Lung (tissue), 11 donors: ENCODE measurements at regions not wholly inside any gene's neighbourhood (a gene's known extent, or its start where the extent isn't known, plus 50 kb on each side); places are given as distances from the start of the nearest gene placed in this dataset.

Source experiments
- ATAC-seq: fragments of 200-7000 bp; cut with Tn5 transposase; one replicate; pipeline ENCODE4 v1.9.1; 2020; ENCODE audit warnings: moderate number of reproducible peaks; ENCODE audit not compliant: insufficient read depth, low FRiP score
- DNase-seq, 3 donors: peaks; one replicate each; pipeline ENCODE4 v3.0.0-alpha.2; 2013 to 2017
- H3K27ac ChIP-seq, 2 donors: one replicate each; pipeline ENCODE4 v1.5.1; 2013; ENCODE audit warnings: mild to moderate bottlenecking in 2 of 2, moderate library complexity in 2 of 2, control low read depth in 1 of 2, inconsistent platforms in 1 of 2, low read depth in 1 of 2, low read length in 1 of 2
- H3K27me3 ChIP-seq, 3 donors: one replicate each; pipeline ENCODE4 v1.5.1; 2013; ENCODE audit warnings: low read length in 2 of 3; ENCODE audit not compliant: control insufficient read depth in 3 of 3, insufficient read depth in 3 of 3
- H3K36me3 ChIP-seq, 4 donors: one replicate each; pipeline ENCODE4 v1.5.1; 2013; ENCODE audit warnings: low read length in 4 of 4, mild to moderate bottlenecking in 1 of 4, moderate library complexity in 1 of 4; ENCODE audit not compliant: control insufficient read depth in 4 of 4, insufficient read depth in 4 of 4
- H3K4me1 ChIP-seq, 5 donors: one replicate each; pipeline ENCODE4 v1.5.1; 2013; ENCODE audit warnings: low read length in 5 of 5, mild to moderate bottlenecking in 2 of 5, moderate library complexity in 1 of 5; ENCODE audit not compliant: control insufficient read depth in 5 of 5, insufficient read depth in 5 of 5
- H3K4me3 ChIP-seq: one replicate; pipeline ENCODE4 v1.5.1; 2013; ENCODE audit warnings: mild to moderate bottlenecking, control low read depth, moderate library complexity
- H3K9ac ChIP-seq, 2 donors: one replicate each; pipeline ENCODE4 v1.5.1; 2013; ENCODE audit warnings: low read length in 2 of 2, control low read depth in 1 of 2; ENCODE audit not compliant: insufficient read depth in 1 of 2
- H3K9me3 ChIP-seq, 4 donors: one replicate each; pipeline ENCODE4 v1.5.1; 2013; ENCODE audit warnings: low read length in 3 of 4, mild to moderate bottlenecking in 1 of 4, moderate library complexity in 1 of 4; ENCODE audit not compliant: control insufficient read depth in 4 of 4, insufficient read depth in 3 of 4
- WGBS, 2 donors: extraction: QIAGEN DNeasy Blood & Tissue Kit; methylation state at CpG; one replicate each; pipeline ENCODE4 v1.1.7; 2013; 5-methylcytosine and 5-hydroxymethylcytosine counted together
- TF ChIP-seq, protein P1 (sequence below): IDR thresholded peaks from 2 replicates; pipeline ENCODE4 v1.5.1; 2012; ENCODE audit warnings: mild to moderate bottlenecking; ENCODE audit errors: control extremely low read depth, extremely low read depth
- donor health status: control.
- donor health status: control.
- donor health status: Bipolar disorder and iron deficiency.
- donor health status: healthy.
- donor health status: DM: yes; HTN: yes; CAD: no.

DNA sequence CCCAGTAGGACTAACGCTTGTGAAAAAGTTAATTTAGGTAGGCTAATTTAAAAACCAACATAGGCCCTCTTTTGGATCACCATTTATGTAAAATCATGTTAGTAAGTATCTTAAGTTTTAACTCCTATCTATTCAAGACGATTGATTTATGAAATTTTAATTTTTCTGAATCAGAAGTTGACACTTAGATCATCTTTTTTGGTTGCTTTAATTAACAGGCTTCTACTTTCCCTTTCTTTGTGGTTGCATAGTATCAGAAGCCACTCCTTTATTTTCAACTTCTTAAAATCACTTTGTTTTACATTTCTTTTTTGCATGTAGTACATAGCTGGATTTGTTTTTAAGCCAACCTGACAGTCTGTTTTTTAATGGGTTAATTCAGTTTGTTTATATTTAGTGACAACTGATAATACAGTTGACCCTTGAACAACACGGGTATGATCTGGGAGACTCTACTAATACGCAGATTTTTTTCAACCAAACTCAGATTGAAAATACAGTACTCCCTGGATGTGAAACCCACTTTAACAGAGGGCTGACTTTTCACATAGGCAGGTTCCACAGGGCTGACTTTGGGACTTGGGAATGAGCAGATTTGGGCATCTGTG, 69.7 kb upstream of the SYPL1 start:
- ATAC-seq, result no peak
- no peaks in the 10 kb centered on the region for H3K9me3 ChIP-seq
- WGBS, 2 donors, result 78 to 93% methylated on average over 4 of the region's 4 CpGs
- no peak overlapping the region for H3K9ac ChIP-seq
- H3K27me3 ChIP-seq, result no peaks in the 10 kb centered on the region
- peaks cover 0 to 14% (median 0%) of the 10 kb centered on the region in 5 donors for H3K4me1 ChIP-seq
- no peak for DNase-seq
- no peak overlapping the region for H3K27ac ChIP-seq
- TF ChIP-seq, protein P1, sequence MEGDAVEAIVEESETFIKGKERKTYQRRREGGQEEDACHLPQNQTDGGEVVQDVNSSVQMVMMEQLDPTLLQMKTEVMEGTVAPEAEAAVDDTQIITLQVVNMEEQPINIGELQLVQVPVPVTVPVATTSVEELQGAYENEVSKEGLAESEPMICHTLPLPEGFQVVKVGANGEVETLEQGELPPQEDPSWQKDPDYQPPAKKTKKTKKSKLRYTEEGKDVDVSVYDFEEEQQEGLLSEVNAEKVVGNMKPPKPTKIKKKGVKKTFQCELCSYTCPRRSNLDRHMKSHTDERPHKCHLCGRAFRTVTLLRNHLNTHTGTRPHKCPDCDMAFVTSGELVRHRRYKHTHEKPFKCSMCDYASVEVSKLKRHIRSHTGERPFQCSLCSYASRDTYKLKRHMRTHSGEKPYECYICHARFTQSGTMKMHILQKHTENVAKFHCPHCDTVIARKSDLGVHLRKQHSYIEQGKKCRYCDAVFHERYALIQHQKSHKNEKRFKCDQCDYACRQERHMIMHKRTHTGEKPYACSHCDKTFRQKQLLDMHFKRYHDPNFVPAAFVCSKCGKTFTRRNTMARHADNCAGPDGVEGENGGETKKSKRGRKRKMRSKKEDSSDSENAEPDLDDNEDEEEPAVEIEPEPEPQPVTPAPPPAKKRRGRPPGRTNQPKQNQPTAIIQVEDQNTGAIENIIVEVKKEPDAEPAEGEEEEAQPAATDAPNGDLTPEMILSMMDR, result no peak
- no peaks in the 10 kb centered on the region for H3K36me3 ChIP-seq
- H3K4me3 ChIP-seq, result no peak overlapping the region

DNA sequence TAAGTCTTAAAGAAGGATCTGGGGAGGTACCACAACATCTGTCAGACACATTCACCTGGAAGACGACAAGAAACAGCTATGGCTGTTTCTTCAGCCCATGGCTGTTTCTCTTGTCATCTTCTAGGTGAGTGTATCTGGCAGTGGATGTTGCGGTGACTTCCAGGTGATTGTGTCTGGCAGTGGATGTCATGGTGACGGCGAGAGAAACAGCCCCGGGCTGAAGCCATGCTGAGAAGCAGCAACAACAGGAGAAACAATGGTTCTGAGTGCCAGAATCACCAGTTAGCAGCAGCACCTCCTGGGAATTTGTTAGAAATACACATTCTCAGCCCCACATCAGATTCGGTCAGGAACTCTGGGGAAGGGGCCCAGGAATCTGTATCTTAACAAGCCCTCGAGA, 68.6 kb upstream of the SYPL1 start:
- Histone ChIP-seq H3K4me1 (peaks cover 0 to 14% (median 0%) of the 10 kb centered on the region in 5 donors), H3K9ac (no peak overlapping the region), H3K4me3 (no peak overlapping the region), H3K9me3 (no peaks in the 10 kb centered on the region), H3K27me3 (no peaks in the 10 kb centered on the region), H3K36me3 (no peaks in the 10 kb centered on the region), H3K27ac (no peak overlapping the region)
- WGBS, 2 donors, result 80 to 96% methylated on average over 7 of the region's 7 CpGs
- no peak for ATAC-seq
- TF ChIP-seq, protein P1, result no peak
- no peak for DNase-seq

DNA sequence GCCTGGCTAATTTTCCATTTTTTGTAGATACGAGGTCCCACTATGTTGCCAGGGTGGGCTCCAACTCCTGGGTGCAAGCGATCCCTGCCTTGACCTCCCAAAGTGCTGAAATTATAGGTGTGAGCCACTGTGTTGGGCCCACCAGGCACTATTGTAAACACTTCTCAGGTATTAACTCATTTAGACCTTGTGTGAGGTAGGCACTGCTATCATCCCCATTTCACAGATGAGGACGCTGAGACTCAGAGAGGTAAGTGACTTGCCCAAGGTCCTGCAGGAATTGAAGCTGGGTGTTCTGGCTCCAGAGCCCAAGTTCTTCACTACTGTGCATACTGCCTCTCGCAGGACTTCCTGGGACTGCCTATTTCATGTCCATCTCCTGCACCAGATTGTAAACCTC, 67.1 kb upstream of the SYPL1 start:
- no peak for DNase-seq
- H3K4me1 ChIP-seq, result peaks cover 0 to 14% (median 0%) of the 10 kb centered on the region in 5 donors
- H3K4me3 ChIP-seq, result no peak overlapping the region
- H3K27me3 ChIP-seq, result no peaks in the 10 kb centered on the region
- TF ChIP-seq, protein P1, result no peak
- H3K9me3 ChIP-seq, result no peaks in the 10 kb centered on the region
- H3K36me3 ChIP-seq, result no peaks in the 10 kb centered on the region
- H3K9ac ChIP-seq, result no peak overlapping the region
- ATAC-seq, result no peak
- H3K27ac ChIP-seq, result no peak overlapping the region
- WGBS, 2 donors, result 94 to 96% methylated on average over 4 of the region's 4 CpGs
